NCI-H2107 (cell line): ENCODE measurements at regions not wholly inside any gene's neighbourhood (a gene's known extent, or its start where the extent isn't known, plus 50 kb on each side); places are given as distances from the start of the nearest gene placed in this dataset.
"Not testable (repeated sequence)": the region's sequence is repeated elsewhere in the genome, so short reads cannot be mapped to it uniquely, and the experiment has no call there.

Experiments
- DNase-seq: peaks from one replicate; lab custom pipeline; 2025; lab: John Stamatoyannopoulos, UW

DNA sequence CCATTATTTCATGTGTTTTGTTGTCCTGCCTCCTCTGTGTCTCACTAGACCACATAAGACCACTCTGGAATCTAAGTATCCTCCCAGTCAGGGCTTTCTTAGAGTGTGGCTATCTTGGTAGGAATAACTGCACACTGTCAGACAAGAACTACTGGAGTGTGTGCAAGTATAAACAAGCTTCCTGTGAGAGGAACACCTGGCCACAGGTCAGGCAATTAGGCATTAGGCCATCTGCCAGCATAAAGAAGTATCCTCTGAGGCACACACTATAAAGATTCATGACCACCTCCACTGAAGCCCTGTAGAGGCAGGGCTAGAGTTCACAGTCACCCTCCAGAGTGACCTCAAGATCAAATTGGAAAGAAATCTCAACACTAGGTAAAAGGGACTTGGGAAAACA is 507.0 kb upstream of the PABPC4L start:
- no peak for DNase-seq

DNA sequence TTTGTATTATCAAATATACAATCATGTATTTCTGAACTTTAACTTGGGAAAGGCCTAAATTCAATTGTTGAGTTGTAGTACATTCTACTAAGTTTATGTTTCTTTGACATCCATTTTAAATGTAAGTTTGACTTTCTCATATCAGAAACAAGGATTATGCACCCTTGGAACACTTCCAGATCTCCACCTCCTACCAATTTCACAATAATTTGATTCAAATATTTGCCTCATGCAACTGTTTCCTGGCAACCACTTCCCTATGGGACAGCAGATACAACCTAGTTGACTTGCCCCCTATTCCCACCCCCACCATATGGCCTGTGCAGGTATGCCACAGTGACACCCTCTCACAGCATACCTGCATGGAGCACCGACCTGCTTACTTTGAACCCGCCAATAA is 506.4 kb upstream of the PABPC4L start:
- DNase-seq, result no peak

DNA sequence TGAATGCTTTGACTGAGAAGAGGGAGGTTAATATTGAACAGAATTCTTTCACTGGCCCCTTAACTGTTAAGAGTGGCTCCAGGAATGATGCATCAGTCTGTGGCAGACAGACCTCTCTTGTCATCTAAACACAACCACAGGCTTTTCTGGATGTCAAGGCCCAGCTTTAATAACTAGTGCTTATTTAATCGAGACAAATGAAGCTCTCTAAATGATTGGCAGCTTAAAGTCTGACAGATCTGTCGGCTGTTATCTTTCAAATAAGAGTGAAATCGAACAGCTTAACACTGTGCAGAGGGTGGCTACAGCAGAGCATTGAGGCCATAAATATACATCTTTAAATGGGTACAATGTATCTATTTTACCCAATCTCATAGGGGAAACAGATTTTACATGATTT is 500.8 kb upstream of the PABPC4L start:
- no peak for DNase-seq

DNA sequence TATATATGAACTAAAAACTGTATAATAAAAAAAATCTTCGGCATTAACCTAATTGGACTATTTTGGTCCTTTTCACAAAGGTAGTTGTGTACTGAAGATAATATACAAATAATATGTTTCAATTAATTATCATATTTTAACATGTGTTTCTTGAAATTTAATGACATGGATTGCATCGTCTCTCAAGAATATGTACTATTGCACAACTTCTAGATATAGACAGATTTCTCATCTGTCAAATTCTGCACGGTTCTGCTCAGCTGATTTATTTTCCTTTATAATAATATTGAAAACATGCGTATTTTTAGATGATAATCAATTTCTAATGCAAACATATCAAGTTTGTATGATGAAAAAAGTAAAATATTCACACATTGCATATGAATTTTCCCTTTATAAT is 498.7 kb upstream of the PABPC4L start:
- DNase-seq, result no peak

DNA sequence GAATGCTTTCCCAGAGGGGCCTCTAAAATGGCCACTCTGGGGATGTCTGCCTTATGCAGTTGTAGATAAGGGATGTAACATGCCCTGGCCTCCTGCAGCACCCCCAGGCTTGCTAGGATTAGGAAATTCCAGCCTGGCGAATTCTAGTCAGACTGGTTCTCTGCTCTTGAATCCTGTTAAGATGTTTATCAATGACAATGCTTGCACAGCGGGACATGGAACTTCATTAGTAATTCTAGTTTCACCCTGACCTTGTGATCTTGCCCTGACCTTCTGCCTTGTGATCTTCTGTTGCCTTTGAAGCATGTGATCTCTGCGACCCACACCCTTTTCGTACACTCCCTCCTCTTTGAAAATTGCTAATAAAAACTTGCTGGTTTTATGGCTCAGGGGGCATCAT is 497.2 kb upstream of the PABPC4L start:
- DNase-seq, result not testable (repeated sequence)

DNA sequence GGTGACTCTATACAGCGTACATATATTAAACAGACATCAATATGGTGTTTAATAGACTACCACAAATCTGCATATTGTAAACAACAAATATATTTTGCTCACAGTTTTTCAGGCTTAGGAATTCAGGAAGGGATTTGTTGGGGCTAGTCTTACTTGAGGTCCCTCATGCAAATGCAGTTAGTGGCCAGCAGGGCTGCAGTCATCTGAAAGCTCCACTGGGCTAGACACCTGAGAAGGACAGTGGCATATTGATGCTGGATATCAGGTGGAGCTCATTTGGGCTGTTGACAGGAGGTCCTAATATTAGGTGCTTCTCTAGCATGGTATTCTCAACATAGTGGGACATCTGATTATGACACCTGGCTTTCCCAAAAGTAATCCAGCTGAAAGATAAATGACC is 493.8 kb upstream of the PABPC4L start:
- no peak for DNase-seq

DNA sequence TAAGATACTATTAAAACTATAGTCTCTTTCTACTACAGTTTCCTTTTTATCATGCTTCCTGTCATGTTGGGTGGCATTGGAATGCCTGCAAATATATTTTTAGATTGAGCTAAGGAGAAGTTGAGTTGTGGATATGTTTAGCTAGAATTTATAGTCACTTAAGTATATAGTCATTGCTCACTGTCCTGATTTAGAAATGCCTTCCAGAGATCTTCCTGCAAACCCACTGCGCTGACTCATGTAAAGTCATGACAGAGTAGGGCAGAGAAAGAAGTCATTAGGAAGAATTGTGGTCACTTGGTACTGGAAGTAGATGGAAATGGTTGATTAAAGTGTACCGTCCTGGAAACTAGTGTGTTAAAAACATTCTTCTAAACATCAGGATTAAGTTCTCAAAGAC is 490.3 kb upstream of the PABPC4L start:
- DNase-seq, result no peak

DNA sequence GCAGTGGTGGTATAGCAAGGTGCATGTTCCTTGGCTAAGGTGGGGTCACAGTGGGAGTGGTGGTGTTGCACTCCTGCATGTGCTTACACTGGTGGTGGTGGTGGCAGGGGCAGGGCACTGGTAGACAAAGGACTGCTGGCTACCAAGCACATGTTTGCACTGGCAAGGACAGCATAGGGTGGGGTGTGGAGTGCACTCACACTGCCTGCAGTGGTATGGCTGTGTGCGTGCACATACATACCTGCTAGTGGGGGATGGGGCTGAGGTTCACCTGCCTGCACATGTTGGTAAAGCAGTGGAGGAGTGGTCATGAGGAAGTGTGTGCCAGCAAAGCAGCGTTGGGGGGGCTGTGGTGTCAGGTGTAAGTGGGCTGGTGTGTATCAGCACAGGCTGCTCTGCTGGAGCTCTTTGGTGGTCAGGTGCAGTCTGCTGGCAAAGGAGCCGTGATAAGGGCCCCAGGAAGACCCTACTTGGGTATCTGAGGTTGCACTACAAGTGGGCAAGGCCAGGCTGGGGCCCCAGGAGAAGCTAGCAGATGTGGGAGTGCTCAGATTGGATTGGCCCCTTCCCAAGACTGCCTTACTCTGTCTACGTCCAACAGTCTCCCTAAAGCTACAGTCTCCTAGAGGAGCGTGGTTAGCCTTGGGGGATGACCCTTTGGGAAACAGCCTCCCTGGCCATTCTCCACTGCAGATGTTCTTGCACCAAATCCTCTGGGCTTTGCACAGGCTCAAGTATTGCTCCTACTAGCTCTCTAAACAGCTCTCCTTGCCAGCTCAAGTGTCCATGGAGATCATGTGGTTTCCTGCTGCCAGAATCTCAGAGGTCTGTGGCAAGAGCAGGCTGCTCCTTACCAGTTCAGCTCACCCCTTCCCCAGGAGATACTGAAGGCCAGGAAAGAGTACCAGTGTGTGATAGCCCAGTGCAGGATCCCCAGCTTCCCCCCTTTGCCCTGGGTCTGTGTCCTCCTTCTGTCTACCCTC is 486.3 kb upstream of the PABPC4L start:
- DNase-seq, result no peak

DNA sequence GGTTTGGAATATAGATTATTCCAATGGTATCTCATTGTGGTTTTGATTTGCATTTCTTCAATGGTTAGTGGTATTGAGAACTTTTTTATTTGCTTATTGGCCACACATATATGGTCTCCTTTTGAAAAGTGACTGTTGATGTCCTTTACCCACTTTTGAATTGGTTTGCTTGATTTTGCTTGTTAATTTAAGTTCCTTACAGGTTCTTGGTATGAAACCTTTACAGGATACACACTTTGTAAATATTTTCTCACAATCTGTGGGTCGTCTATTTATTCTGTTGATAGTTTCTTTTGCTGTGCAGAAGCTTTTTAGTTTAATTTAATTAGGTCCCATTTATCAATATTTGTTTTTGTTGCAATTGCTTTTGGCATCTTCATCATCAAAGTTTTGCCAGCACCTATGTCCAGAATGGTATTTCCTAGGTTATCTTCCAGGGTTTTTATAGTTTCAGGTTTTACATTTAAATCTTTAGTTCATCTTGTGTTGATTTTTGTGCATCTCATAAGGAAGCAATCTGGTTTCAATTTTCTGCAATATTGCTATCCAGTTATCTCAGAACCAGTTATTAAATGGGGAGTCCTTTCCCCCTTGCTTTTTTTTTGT is 475.7 kb upstream of the PABPC4L start:
- DNase-seq, result no peak

DNA sequence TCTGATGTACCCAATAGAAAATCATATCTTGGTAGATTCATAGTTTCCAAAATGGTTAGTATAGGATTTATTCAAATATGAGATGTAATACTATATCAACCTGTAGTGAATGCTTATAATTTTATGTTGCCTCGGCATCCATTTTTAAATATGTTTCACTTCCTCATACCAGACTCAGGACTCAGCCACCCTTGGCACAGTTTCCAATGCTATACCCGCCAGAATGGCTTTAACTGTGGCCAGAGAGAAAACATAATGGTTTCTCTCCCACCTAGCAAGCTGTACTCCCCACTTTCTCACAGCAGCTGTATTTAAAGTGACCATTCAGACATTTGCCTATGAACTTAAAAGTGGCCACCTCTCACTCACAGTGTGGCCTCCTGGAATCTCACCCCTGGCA is 466.6 kb upstream of the PABPC4L start:
- DNase-seq, result no peak

DNA sequence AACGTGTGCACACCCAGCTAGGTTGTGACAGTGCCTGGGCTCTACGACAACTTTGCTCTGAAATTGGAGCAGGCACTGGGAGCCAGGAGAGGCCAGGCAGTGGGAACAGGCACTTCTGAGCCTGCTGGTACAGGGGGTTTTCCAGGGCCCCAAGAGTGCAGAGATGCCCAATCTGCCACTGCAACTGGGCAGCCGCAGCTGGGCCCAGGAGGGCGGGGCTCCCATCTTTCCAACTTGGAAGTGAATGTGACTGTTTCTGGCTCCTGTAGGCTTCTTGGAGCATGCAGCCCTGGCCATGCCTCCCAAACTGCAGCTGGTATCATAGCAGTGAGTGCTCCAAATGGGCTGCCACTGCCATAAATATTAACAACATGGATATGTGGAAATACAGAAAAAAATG is 465.1 kb upstream of the PABPC4L start:
- no peak for DNase-seq

DNA sequence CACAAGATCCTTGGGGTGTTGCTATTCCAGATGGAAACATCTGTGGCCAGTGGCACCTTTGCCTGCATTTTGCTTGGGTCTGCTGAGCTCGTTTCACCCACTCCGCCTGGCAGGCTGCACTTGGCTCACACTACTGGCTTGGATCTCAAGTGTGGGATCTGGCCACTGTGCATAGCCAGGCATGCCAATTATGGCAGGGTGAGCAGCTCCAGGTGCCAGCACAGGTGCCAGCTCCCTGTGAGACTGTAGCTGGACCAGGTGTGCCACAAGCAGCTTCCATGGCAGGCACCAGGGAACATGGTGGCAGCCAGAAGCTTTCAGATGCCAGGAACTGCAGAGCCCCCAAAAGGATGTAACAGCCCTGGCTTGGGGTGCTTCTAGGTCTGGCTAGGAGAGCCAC is 463.8 kb upstream of the PABPC4L start:
- no peak for DNase-seq

DNA sequence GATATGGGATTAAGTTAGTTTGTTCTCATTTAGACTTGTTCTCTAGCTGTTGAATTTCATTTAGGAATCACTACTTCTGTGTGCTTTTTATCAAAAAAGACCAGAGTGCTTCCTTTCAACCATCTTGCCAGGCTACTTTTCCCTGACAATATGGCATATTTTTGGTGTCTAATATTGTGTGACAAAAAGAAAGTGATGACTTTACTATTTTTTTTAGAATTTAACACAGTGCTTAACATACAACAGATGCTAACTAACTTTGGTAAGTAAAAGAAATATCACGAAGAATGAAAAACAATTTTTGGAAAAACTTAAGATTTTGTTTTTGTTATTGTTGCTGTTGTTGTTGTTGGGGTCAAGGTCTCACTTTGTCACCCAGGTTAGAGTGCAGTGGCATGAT is 462.2 kb upstream of the PABPC4L start:
- no peak for DNase-seq

DNA sequence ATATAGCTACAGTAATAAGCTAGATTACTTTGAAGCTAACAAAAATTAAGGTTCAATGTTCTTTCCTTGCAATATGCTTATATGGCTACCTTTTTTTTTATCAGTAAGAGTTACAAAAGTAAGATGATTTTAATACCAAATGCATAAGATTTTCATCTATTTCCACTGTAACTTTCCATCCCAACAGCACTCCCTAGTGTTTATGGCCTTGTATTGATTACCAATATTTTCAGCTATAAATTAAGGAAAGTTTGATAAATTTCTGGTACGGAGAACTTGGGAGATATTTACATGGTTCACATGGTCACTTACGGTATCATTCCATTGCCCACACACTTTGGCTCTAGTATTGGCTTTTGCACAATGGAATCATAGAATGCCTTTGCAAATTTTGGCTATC is 448.9 kb upstream of the PABPC4L start:
- no peak for DNase-seq

DNA sequence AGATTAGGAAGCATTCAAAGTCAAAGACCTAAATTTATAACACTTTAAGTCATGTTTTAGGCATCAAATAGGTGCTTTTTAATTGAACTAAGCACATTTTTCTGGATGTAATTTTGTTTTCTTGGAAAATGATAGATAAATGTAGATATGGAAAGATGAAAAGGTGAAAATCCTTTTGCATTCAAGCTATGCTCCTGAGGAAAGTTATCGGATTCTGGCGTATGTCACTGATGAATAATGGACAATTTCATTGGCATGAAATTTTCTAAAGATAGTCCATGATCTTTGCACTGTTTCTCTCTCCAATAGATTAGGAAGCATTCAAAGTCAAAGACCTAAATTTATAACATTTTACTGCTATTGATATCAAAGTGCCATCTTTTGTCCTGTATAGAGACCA is 444.2 kb upstream of the PABPC4L start:
- DNase-seq, result no peak

DNA sequence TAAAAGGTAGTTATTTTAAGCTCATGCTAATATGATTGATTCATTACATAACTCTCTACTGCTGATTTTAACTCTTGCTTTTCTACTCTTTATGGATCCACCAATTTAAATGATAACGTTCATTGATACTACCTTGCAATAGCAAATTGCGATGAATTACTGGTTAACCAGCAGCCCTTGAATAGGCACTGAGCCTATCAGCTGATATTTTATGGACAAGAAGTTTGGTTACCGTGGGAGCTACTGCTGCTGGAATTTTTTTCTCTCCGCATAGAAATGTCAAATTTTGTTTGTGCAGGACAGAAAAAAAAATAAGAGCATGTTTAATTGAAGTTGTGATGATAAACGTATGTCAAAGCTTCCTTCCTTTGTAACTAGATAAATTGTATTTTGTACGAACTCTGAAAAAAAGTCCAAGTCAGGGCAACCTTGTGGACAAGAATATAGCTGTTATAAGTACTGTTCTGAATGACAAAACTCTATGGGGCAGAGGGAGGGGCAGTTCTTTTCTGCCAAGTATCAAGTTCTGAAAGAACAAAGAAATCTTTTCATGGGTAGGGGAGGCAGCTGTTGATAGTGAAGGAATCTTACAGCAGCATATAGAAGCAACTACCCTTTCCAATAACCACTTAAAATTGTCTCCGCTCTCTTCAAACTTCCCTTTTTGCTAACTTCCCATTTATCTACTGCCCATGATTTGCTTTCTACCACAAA is 434.9 kb upstream of the PABPC4L start:
- no peak for DNase-seq

DNA sequence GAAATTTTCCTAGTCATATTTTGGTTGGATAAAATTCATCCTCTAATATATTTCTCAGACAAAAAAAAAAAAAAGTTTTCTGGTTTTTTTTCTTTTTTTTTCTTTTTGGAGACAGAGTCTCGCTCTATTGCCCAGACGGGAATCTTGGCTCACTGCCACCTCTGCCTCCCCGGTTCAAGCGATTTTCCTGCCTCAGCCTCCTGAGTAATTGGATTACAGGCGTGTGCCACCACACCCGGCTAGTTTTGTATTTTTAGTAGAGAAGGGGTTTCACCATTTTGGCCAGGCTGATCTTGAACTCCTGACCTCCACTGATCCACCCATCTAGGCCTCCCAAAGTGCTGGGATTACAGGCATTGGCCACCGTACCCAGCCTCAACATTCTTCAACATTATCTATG is 432.7 kb upstream of the PABPC4L start:
- DNase-seq, result no peak

DNA sequence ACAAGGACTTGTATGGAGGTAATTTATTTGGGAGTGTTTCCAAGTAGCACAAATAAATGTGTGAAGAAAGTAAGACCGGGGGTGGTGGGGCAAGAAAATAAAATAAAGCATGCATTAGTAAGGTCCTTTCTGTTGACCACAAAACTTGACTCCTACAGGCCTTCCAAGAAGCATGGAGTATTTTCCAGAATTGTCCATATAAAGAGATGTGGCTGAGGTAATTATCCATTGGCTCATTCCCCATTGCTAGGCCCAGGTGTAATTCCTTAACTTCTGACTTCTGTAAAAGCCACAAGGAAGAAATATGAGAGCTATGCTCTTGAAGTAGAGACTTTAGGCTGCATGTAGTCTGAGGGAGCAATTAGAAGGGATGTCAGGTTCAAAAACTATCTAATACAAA is 430.5 kb upstream of the PABPC4L start:
- no peak for DNase-seq

DNA sequence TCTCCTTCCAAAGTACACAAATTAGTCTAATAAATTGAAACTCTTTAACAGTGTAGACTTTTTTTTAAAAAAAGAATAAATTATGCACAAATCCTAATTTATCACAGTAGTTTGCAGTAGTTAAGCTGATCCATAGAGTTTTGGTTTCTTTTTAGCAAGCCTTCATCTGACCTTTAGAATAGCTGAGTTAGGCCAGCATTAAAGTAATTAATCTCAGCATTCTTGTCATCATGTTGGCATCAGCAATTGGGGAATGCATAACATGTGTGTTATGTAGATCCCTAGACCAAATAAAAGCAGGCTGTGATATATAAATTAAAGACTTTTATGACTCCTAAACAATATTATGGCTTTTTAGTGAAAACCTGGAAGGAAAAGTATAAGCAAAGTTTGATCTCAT is 426.5 kb upstream of the PABPC4L start:
- DNase-seq, result no peak

DNA sequence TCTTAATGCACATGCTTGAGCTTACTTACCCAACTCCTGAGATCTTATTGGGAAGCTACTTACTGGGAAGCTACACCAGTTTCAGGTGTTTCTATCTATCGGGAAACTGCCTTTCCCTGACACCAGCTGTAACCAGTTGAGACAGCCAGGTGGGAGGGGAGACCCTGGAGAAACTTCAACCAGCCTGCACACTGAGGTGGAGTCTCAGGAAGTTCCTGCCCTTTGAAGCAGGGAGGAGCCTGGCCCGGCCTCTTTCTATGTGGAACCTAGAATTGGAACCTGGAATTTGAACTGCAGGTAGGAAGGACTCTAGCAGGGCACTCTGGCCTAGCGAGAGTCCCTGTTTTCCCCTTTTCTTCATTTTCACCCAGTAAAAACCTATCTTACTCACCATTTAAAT is 425.8 kb upstream of the PABPC4L start:
- DNase-seq, result no peak

DNA sequence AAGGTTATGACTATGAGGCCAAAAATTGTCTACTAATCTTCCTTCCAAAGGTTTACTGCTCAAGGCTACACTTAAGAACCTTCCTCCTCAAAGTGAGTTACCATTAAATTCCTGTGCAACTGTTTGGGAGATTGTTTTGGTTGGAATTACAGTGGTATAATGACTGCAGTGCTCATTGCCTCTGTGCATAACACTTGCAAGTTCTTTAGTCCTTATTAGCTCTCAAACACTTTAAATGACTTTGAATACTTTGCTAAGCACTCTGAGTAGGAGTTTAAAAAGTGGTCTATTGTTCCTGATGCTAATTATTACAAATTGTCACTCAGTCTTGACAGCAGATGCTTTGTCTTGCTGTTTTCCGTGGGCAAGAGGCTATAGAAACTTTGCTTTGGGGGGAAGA is 422.8 kb upstream of the PABPC4L start:
- no peak for DNase-seq

DNA sequence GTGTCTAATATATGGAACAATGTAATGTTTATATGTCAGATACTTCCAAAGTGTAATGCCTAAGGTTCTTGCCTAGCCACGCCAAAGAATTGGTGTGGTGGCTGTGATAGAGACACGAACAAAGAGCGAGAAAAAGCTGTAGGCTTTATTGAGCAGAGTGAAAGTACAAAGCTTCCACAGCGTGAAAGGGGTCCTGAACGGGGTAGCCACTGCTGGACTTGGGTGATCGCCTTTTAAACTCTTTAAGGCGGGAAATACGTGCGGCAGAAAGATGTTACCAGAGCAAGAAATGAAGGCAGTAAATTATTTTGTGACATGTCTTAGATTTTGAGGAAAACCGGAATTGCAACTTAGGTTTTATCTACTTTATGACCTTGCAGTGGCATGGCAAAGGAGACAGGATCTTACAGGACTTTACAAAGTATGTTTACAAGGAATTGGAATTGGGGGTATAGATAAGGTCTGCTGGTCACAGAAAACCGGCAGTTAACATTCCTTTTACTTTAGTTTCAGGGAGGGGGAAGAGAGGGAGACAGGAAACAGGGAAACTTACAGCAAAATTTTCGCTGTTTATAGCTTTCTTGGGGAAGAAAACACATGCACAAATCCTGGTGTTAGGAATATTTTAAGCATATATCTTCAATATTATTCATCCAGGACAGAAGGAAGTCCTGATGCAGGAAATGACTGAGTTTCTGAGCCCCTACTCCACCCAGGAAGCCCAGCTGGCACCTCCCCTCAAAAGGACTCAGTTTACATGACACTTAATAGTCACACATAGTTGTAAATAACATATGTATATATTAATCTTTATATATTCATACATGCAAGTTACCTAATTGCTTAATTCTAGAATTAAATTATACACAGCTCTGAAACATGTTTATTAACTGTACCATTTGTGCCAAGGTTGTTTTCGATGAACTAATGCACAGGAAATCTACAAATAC is 421.3 kb upstream of the PABPC4L start:
- not testable (repeated sequence) for DNase-seq
